ENCODE measurements at regions not wholly inside any gene's neighbourhood (a gene's known extent, or its start where the extent isn't known, plus 50 kb on each side); places are given as distances from the start of the nearest gene placed in this dataset.

DNA sequence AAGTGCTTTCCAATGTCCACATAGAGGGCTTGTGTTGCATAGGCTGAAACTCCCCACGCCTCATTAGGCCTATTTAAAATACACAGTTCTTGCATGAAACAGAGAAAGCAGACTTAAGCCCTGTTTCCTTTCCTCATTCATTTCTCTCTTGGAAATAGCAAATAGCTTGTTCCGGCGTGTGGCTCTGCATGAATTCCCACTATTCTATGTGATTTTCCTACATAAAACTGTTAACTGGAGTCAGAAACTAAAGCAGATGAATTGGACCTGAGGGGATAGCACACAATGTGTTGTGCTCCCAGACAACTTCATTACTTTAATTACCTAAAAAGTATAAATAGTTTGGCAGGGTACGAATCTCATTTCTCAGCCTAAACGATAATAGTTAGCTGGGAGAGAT, 981.5 kb downstream of the SORCS1 start:
- DNase-seq (ENCODE audit: low read depth in 2 of 2): no peak

DNA sequence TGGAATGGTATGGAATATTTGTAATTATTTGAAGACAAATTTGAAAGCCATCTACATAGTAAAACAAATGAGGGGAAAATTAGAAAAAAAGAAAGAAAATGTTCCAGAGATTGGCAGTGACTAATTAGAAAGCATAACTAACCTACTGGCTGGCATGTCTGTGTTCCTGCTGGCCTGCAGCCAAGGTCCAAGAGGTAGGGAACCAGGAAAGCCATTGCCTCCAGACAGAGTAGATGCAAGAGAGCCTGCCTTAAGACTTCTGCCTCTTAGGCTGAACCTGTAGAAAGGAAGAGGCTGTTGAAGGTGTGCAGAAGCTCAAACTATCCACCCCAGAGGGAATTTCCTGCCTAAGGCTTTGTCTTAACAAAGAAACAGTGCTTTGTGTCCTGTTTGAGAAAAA, 982.0 kb downstream of the SORCS1 start:
- no peak for DNase-seq (ENCODE audit: low read depth in 2 of 2)

DNA sequence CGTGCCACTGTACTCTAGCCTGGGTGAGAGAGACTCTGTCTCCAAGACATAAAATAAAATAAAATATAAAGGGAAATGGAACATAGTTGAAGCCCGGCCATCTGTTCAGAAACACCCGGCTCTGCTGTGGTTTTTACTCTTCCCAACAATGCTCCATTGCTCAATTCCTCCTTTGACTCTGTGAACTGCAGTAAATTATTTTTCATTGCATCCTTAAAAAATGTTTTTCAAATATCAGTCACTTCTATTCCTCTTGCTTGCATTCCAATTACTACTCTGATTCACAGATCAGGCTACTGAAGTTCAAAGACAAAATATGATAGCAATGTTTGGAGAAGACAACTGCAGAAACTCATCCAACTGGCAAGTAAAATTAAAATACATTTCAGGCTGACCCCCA, 983.0 kb downstream of the SORCS1 start:
- DNase-seq (ENCODE audit: low read depth in 2 of 2): no peak

DNA sequence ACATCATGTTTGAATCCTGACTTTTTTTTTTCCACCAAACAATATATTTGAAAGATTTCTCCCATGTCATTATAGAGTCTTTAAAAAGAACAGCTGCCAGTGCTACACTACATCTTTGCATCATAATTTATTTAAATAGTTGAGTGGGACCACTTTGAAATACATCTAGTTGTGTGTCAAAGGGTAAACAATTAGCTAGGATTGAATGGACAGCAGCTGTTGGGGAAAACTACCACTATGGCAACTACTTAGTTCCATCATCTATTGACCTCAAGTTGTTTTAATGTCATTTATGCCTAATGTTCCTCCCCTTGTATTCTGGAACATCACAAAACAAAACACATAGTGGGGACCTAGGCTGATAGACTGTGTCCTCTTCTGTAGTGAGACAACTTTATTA, 985.1 kb downstream of the SORCS1 start:
- no peak for DNase-seq (ENCODE audit: low read depth in 2 of 2)

DNA sequence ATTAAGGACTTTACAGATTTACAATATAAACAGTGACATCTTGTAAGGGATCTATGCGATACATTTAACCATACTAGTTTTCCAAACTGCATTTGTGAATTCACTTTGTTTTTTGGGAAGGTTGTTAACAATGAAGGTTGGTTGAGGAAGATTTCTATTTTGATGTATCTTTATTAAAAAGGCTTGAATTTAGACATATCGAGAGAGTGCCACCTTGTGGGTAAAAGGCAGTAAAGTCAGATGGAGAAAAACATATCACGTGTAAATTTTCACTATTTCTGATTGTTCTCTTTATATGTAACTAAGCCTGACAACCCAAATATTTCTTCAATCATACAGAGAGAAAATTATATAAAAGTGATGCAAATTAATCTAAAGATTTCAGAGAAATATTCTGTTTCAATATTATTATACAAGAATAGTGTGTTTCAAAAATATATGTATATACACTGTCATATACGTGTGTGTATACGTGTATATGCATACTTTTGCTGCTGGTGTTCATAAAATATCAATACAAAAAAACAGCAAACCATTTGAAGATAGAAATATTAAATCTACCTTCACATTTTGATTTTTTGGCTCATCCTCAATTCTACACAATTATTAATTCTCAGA, 988.6 kb downstream of the SORCS1 start:
- no peak for DNase-seq (ENCODE audit: low read depth in 2 of 2)

DNA sequence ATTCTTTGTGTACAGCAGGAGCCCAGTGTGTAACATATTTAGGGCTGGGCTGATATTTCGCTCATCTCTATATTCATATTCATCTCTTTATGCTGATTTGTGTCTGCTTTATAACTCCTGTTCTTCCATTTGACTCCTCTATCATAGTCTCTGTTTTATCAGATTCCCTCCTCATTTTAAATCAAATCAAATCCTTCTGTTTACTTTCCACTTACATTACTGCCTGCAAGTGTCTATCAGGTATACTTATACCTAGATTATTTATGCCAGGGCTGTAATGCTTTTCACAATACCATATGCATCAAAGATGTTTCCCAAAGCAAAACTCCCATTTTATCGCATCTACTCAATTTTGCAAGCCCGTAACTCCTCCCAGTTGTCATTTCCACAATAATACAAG, 990.7 kb downstream of the SORCS1 start:
- no peak for DNase-seq (ENCODE audit: low read depth in 2 of 2)

DNA sequence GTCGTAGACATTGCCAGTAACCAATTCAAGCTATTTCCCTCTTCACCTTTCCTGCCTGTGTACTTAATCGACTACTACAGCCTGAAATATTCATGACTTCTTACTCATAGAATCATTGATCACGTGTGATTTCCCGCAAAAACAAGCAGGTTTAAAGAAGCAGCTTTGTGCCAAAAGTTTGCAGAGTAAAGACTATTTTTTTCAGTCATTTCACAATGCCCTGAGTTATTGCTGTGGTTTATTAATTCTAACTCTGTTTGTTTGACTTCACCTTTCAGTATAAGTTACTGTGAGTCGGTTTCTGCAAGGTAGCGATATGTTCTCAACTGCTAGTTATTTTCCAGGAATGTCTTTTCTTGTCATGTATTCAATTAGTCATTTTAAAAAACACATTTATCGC, 995.3 kb downstream of the SORCS1 start:
- DNase-seq (ENCODE audit: low read depth in 2 of 2): no peak

DNA sequence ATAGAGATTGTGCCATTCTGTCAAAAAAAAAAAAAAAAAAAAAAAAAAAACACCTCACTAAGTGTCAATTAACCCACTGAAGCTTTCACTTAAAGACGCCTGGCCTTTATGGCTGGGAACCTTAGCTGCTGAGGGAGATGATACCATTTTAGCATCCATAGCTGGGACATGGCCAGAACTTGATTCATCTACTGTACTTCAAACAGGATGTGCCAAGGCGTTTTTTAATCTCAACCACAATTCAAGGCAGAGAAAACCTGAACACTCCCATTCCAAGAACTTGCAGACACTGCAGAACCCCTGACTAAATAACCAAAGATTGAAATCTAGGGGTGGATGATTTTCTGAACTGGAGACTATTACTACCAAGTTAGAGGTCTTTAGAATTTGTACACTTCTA, 996.6 kb downstream of the SORCS1 start:
- no peak for DNase-seq (ENCODE audit: low read depth in 2 of 2)

DNA sequence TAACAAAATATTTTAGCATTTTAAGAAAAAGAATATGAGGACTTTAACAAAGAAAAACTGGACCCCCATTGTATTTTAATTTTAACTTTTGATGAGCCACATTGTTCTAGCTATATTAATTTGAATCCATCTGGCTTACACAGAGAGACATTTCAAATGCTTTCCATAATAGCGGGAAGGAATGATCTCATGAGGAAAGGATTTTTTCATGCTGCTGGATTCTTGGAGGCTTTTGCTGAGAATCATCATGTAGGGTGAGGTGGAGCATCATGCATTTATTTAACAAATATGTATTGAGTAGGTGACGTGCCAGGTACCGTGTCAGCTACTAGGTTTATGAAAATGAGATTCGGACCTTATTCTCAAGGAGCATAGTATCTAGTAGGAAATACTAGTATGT, 1006.3 kb downstream of the SORCS1 start:
- DNase-seq (ENCODE audit: low read depth in 2 of 2): no peak

DNA sequence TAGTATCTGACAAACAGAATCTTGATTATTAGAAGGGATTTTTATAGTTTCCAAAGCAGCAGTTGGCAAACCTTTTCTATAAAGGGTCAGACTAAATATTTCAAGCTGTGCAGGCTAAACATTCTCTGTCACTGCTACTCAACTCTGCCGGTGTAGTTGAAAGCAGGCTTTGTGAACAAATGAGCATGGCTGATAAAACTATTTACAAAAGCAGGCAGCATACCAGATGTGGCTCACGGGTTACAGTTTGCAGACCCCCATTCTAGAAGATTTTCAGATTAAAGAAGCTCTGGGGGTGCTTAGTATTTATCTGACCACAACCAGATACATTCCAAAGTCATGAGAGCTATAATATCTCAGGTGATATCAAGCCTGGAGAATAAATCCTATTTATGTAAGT, 1017.5 kb downstream of the SORCS1 start:
- no peak for DNase-seq (ENCODE audit: low read depth in 2 of 2)

DNA sequence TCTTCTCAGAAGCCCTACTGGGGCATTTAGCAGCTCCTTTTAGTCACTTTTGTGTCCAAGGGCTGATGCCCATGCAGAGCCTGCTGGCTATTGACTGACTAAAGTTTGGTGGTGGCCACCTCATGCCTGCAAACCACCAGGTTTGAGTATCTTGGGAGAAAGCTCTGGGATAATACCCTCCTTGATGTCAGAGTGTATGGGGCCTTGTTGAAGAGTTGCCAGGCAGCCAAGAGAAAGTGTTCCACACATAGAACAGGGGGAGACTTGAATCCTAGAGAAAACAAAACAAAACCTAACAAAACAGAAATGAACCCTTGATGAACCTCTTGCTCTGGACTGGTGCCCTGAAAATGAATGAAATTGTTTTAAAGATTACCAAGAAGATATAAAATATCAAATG, 1024.6 kb downstream of the SORCS1 start:
- DNase-seq (ENCODE audit: low read depth in 2 of 2): no peak

DNA sequence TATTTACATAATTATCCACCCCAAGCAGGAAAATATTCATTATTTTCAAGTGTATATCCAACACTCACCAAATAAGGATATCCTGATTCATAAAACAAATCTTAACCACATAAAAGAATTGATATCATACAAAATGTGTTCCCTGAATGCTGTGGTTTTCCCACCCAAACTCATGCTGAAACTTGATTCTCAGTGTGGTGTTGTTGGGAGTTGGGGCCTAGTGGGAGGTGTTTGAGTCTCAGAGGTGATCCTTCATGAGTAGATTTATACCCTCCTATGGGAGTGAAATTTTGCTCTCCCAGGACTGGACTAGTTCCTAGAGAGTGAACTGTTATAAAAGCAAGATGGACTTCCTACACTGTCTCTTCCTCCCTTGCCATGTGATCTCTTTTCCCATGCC, 1028.3 kb downstream of the SORCS1 start:
- DNase-seq (ENCODE audit: low read depth in 2 of 2): no peak

DNA sequence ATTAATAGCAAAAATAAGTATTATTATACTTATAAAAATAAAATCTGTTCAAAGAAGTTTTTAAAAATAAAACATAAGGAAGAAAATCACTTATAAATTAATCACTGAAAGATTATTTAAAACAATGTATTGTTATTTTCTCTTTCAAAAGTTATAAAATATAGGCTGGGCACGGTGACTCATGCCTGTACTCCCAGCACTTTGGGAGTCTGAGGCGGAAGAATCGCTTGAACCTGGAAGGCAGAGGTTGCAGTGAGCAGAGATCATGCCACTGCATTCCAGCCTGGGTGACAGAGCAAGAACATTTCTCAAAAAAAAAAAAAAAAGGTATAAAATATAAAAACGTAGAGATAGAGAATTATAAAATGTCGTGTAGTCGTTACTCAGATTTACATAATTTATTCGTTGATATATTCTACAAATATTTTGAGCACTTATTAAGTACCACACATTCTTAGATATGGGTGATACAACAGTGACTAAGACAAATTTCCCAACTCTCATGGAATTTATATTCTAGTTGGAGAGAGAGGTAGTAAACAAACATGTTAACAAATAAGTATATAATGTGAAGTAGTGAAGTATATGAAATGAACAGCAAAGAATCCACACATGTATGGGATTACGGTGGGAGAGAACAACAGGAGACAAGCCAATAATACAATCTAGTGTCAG, 1030.0 kb downstream of the SORCS1 start:
- no peak for DNase-seq (ENCODE audit: low read depth in 2 of 2)

DNA sequence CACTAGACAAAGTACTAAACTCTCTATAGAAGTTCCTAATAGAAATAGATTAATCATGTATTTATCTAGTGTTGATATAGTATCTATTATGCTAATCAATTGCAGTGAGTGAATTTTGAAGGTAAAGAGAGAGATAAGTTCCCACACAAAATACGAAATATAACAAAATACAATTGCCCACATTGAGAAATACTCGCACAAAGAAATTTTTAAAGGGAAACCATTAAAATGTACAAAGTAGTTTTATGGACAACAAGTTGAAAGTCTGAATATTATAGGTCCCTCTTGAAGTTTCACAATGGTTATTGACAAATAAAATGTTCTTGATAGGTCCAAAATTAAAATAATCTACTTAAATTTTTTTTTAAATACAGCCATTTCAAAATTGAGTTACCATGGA, 1031.1 kb downstream of the SORCS1 start:
- no peak for DNase-seq (ENCODE audit: low read depth in 2 of 2)

DNA sequence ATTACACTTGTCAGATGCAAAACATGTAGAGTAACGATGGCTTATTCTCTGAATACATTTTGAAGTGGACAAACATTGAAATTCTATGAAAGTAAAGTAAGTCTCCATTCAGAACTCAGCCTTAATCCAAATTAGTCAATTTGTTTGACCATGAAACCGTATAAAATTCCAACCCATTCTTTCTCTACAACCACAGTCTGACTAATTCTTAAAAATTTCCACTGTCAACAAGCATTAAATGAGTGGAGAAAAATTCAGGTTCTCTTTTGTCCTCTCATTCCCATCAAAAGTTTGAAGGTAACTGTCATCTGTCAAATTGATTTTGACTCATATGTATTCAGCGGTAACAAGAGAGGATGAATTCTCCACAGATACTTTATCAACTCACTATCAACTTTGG, 1031.5 kb downstream of the SORCS1 start:
- DNase-seq (ENCODE audit: low read depth in 2 of 2): no peak

DNA sequence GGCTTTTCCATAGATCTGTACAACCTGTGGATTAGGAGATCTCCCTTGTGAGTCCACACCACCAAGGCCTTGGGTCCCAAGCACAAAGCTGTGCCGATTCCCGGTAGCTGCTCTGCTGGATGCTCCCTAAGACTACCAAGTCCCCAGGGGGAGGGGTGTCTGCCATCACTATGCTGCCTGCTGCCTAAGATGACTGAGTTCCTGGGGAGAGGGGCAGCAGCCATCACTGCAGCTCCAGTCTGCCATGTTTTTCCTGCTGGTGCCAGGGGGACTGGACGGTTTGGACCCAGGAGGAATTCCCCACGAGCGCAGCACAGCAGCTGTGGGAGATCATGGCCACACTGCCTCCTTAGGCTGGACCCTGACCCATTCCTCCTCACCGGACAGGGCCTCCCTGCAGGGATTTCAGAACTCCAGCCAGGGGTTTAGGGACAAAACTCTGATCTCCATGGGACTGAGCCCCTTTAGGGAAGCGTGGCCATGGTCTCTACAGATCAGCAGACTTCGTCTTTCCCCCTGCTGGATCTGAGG, 1049.8 kb downstream of the SORCS1 start:
- no peak for DNase-seq (ENCODE audit: low read depth in 2 of 2)

DNA sequence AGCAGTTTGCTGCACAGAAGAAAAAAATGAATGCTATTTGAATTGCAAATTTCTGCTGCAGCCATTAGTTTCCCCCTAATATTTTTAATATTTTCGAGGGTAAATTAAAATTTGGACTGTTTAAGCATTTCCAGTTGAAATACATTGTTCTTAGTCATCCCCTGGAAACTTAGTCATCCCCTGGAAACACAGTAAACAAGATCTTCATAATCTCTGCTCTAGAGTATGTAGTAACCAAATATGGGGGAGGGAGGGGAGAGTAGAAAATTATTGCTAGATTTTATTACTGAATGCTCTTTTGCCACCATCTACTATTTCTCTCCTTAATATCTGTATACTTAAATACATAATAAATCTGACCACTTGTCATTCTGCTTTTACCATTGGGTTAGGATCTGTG, 1053.3 kb downstream of the SORCS1 start:
- DNase-seq (ENCODE audit: low read depth in 2 of 2): no peak

DNA sequence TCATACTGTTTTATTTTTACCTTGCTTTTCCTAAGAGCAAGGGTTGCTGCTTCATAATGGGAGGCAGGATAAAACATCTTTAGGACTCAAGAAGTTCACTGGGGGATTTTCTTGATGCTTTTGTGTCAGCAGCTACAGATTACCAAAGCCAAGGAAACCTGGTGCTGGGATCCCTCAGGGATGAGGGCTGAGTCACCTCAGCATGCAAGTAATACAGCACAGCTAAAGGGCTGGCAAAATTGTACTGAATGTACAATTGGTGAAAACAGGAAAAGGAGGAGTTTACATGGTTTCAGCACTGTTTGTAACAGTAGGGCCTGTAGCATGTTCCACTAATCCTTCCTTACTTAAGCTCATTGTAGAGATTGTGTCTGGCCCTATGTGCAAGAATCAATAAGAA, 1056.8 kb downstream of the SORCS1 start:
- DNase-seq (ENCODE audit: low read depth in 2 of 2): no peak

DNA sequence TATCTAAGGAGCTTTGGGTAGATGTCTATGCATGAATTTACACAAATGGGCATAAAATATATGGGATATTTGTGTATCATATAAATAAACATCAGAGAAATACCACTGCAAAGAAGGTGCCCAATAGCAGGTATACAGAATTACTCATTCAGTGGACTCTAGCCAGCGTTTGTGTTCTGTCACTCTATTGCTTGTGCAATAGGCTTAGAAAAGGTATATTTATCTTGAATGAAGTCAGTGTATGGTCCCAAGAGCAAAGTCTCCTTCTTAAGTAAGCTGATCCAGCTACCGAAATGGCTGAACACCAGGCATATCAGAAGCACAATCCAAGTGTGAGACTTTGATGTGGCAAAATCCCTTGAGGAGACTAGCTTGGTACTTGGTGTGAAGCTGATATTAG, 1058.4 kb downstream of the SORCS1 start:
- DNase-seq (ENCODE audit: low read depth in 2 of 2): no peak

DNA sequence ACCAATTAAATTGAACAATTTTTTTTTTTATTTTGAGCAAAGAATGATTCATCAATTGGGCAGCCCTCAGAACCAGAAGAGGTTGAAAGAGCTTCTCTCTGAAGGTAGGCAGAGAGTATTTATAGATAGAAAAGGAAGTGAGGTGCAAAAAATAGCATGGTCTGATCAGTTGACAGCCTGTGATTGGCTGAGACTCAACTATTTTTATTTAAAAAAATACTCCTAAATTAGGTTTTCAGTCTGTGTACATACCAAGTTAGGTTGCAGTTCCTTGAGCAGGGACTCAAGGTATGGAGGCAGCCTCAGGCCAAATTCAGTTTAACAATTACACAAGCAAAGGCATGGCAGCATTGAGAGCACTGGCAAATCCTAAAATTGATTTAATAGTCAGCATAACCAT, 1074.7 kb downstream of the SORCS1 start:
- DNase-seq (ENCODE audit: low read depth in 2 of 2): no peak

DNA sequence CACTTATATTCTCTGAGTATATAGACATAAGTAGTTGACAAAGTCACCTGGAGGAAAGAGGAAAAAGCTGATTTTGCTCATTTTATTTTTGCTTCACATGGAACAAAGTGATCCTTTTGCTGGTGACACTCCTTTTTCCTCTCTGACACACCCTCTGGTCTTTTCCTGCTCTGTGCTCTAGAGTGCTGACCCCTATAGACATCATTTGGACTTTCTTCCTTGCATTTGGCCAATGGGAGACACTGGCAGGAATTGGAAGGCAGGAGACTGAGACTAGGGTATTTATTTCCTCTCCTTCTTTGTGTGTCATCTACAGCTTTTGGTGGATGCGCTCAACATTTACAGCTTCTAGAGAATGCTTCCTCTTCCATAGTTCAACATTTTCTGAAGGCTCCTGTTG, 1078.1 kb downstream of the SORCS1 start:
- no peak for DNase-seq (ENCODE audit: low read depth in 2 of 2)

DNA sequence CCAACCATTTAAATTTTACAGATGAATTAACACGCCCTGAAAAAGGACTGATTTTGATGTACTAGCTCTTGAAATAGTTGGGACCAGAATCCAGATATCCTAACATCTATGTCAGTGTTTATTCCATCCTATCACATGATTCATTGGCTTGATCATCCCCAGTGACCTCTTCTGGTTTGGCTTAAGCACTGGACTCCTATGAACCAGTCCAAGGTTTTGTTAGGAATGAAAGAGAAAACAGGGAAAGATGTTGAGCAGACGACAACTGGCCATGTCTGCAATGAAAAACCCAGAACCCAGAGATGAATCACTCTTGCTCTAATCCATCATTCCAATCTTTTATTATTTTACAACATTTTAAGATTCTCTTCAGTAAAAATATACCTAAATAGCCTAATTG, 1080.9 kb downstream of the SORCS1 start:
- DNase-seq (ENCODE audit: low read depth in 2 of 2): no peak

DNA sequence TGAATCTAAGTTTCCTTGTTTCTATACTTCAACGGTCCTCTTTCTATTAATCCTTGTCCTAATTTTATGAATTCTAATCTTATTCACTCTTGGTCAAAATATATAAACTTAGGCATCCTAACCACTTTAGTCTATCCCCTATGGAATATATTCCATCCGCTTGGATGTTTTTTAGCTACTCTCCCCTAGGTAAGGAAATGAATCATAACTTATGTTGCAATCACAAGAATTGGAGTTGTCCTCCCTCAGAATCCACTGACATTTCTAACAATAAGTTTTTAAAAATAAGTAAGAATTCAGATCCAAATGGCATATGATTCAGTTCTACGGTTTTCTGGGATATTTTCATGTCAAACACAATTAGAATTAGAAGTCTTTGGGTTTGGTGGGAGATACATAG, 1081.6 kb downstream of the SORCS1 start:
- no peak for DNase-seq (ENCODE audit: low read depth in 2 of 2)

Measured in stimulated activated CD4-positive, alpha-beta T cell treated with anti-CD3 and anti-CD28 coated beads, Interleukin-4, amount 100 ng/mL, for 48 hours (primary cell).